Neural progenitor cell (in vitro differentiated cells): ENCODE measurements at regions not wholly inside any gene's neighbourhood (a gene's known extent, or its start where the extent isn't known, plus 50 kb on each side); places are given as distances from the start of the nearest gene placed in this dataset.

Source experiments
- EZH2phosphoT487 ChIP-seq: fragments of 200-600 bp; sonication (generic); IDR thresholded peaks from 2 replicates; pipeline ENCODE4 v1.6.1; 2017; ENCODE audit warnings: antibody characterized with exemption
- TF ChIP-seq, protein P1 (sequence below): fragments of 200-600 bp; sonication (generic); IDR thresholded peaks from 2 replicates; pipeline ENCODE4 v1.5.1; 2017; ENCODE audit warnings: antibody characterized with exemption, mild to moderate bottlenecking

DNA sequence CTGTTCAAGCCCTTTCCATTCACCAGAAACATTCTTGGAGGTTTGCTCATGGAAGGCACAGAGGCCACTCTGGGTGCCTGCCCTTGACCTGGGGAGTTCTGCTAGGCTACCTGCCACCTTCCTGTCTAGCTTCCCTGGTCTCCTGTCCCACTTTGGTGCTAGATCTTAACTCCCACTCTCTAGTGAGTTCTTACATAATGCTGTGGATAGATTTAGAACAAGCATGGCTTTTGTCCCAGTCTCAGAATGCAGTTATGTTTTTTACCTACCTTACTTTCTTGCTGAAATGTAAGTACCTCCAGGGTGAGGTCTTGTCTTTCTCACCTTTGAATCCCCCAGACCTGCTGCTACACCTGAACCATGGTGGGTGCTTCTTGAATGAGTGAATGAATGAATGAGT, 1252.3 kb downstream of the TYW1 start:
- TF ChIP-seq, protein P1, sequence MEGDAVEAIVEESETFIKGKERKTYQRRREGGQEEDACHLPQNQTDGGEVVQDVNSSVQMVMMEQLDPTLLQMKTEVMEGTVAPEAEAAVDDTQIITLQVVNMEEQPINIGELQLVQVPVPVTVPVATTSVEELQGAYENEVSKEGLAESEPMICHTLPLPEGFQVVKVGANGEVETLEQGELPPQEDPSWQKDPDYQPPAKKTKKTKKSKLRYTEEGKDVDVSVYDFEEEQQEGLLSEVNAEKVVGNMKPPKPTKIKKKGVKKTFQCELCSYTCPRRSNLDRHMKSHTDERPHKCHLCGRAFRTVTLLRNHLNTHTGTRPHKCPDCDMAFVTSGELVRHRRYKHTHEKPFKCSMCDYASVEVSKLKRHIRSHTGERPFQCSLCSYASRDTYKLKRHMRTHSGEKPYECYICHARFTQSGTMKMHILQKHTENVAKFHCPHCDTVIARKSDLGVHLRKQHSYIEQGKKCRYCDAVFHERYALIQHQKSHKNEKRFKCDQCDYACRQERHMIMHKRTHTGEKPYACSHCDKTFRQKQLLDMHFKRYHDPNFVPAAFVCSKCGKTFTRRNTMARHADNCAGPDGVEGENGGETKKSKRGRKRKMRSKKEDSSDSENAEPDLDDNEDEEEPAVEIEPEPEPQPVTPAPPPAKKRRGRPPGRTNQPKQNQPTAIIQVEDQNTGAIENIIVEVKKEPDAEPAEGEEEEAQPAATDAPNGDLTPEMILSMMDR = no peak
- no peak for TF ChIP-seq EZH2phosphoT487
